GM12865 (cell line): ENCODE measurements at regions not wholly inside any gene's neighbourhood (a gene's known extent, or its start where the extent isn't known, plus 50 kb on each side); places are given as distances from the start of the nearest gene placed in this dataset.

ENCODE experiments used
- DNase-seq: peaks from one replicate; pipeline ENCODE4 v3.0.0; 2010; ENCODE audit warnings: low read depth
- H3K4me3 ChIP-seq: 2 replicates; pipeline ENCODE4 v1.5.1; 2011; ENCODE audit warnings: mild to moderate bottlenecking, low read depth, low read length, control low read depth
- TF ChIP-seq, protein P1 (sequence below): IDR thresholded peaks from 2 replicates; pipeline ENCODE4 v1.5.1; 2011; ENCODE audit warnings: low read length, control low read depth, low read depth, inconsistent platforms; ENCODE audit not compliant: insufficient read depth; ENCODE audit errors: missing control alignments

DNA sequence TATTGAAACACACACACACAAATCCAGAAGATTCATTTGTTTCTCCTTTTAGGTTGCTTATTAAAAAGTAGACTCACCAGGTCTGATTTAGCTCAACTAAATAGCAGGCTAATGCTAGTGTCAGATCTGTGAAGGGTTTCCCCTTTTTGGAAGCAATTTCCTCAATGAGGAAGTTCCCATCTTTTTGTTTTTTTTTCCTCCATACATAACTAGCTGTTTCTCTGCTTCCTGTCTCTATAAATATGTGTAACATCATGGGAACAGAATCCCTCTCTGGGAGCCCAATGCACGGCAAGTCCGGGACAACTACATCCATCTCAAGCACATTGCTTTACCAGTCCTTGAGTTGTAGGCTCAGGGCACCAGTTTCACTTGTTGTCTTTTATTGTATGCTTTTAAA is 1421.1 kb downstream of the PLA2G4A start:
- no peak for DNase-seq
- no peak overlapping the region for H3K4me3 ChIP-seq
- TF ChIP-seq, protein P1, sequence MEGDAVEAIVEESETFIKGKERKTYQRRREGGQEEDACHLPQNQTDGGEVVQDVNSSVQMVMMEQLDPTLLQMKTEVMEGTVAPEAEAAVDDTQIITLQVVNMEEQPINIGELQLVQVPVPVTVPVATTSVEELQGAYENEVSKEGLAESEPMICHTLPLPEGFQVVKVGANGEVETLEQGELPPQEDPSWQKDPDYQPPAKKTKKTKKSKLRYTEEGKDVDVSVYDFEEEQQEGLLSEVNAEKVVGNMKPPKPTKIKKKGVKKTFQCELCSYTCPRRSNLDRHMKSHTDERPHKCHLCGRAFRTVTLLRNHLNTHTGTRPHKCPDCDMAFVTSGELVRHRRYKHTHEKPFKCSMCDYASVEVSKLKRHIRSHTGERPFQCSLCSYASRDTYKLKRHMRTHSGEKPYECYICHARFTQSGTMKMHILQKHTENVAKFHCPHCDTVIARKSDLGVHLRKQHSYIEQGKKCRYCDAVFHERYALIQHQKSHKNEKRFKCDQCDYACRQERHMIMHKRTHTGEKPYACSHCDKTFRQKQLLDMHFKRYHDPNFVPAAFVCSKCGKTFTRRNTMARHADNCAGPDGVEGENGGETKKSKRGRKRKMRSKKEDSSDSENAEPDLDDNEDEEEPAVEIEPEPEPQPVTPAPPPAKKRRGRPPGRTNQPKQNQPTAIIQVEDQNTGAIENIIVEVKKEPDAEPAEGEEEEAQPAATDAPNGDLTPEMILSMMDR: no peak

DNA sequence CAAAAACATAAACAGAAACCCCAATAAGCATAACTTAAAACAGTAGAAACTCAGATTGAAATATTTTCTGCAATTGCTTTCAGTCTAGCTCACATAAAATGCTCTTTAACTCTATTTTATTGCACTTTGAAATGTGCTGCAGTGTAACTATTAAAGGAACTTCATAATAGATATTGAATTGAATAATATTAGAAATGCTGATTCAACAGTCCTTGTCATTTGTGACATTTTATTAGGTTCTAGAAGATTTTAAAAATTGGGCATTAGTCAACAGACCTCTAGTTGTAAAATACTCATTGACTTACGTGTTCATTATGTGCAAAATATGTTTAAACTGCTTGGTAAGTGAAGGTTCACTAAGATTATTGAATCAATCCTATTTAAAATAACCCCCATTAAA is 1422.3 kb downstream of the PLA2G4A start:
- H3K4me3 ChIP-seq: no peak overlapping the region
- TF ChIP-seq, protein P1: no peak

DNA sequence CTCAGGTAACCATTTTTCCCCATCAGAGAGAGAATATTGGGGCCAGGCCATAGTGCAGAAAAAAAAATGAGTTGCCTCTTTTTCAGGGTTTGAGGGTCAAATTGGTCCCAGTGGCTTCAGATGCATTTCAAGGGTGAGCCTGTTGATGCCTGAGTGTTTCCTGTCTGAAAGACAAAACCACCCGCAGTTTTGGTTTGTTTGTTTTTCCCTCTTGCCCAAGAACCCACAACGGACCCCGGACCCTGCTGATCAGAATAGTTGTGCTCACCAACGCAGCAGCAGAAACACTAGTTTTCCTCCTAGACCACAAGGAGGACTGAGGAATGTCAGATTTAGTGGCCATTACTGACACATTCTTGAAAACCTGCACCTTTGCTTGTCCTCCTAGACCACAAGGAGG is 1433.1 kb downstream of the PLA2G4A start:
- DNase-seq: no peak
- TF ChIP-seq, protein P1: no peak
- H3K4me3 ChIP-seq: no peak overlapping the region

More for the DNA sequence above, 1422.3 kb downstream of the PLA2G4A start:
- no peak for DNase-seq

DNA sequence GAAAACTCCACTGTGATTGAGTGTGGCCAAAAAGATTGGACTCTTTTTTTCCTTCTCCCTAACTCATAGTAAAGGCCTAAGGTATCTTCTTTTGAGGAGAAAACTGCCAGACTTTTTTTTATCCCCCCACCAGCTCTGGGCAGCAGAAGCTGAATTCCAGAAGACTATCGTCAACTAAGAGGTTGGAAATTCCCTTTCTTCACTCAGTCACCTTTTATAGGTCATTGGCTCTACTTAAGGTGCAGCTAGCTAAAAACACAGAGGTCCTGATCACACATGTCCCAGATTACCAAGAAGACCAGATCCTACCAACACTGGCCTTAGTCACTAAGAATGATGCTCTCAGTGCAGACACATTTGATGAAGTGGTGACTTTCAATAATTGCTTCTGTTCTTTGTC is 1441.2 kb downstream of the PLA2G4A start:
- H3K4me3 ChIP-seq: no peak overlapping the region
- TF ChIP-seq, protein P1: no peak
- no peak for DNase-seq

DNA sequence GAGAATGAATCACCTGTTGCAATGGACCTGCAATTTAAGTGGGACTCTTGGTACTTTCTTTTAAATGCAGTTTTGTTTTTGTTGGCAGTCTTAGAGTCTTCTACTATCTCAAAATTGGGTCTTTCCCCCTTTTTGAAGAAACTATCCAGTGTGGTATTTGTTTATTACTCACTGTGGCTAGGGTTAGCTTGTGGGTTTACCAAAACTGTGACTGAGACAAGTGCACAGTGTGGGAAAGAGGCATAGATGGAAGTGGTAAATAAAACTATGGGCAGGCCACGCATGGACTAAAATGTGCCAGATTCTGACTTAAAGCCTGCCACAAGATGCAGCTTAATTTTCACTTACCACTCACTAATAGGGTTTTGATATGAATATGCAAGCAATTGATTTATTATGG is 1441.7 kb downstream of the PLA2G4A start:
- no peak overlapping the region for H3K4me3 ChIP-seq
- DNase-seq: peak; percentile 42
- TF ChIP-seq, protein P1: no peak

DNA sequence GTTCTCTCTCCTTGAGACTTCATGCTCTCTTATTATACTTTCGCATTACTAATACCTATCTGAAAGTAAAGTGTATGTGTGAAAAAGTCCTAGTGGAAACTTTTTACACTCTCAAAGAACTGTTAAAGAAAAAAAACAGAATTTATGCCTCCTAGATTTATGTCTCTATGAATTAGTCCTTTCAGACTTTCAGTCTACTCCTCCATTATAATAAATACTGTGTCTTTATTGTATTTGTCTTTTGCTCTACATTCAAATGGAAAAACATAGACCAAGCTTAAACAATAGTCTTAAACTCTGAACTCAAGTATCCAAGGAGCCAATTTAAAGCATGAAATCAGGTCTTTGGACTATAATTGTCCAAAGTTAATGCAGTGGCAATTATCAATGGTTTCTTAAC is 1449.0 kb downstream of the PLA2G4A start:
- TF ChIP-seq, protein P1: no peak
- no peak for DNase-seq
- H3K4me3 ChIP-seq: no peak overlapping the region

DNA sequence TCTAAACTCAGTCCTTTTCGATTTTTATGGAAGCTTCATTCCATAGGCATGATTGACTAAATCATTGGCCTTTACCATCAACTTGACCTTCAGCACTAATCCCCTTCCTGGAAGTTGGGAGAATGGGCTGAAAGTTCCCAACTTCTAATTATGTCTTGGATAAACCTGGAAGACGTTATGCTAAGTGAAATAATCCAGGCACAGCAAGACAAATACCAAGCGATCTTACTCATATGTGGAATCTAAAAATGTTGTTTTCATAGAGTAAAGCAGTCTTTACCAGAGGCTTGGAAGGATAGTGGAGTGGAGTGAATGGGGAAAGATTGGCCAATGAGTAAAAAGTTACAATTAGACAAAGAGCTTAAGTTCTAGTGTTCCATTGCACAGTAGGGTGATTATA is 1453.2 kb downstream of the PLA2G4A start:
- no peak for DNase-seq
- TF ChIP-seq, protein P1: no peak
- no peak overlapping the region for H3K4me3 ChIP-seq
